Panc1 (cell line): ENCODE measurements at regions not wholly inside any gene's neighbourhood (a gene's known extent, or its start where the extent isn't known, plus 50 kb on each side); places are given as distances from the start of the nearest gene placed in this dataset.
"Not testable (repeated sequence)": the region's sequence is repeated elsewhere in the genome, so short reads cannot be mapped to it uniquely, and the experiment has no call there.

Experiments
- ATAC-seq: fragments of 200-7000 bp; cut with Tn5 transposase; 2 replicates; pipeline ENCODE4 v1.9.1; 2020; ENCODE audit warnings: mild to moderate bottlenecking, moderate library complexity
- BruUV-seq: library from RNA; stranded (reverse); fragments of 400-500 nt; replicated peaks from 2 replicates; lab custom pipeline; 2021; lab: Mats Ljungman, UMichigan
- CTCF ChIA-PET: fragments of 300-600 bp; sonication (Branson Sonifier 250); formaldehyde crosslinking; loops from one replicate; lab custom pipeline; 2022; ENCODE audit warnings: antibody characterized with exemption; lab: Charles Lee
- POLR2A ChIA-PET: fragments of 300-600 bp; sonication (Branson Sonifier 250); formaldehyde crosslinking; loops from one replicate; lab custom pipeline; 2022; ENCODE audit warnings: antibody characterized with exemption; lab: Charles Lee
- DNase-seq: peaks from one replicate; pipeline ENCODE4 v3.0.0-alpha.2; 2010; ENCODE audit warnings: low read depth, low spot score
- H3K27ac ChIP-seq: 2 replicates; pipeline ENCODE4 v1.5.1; 2011; ENCODE audit warnings: mild to moderate bottlenecking, low read length, inconsistent platforms
- H3K27me3 ChIP-seq: fragments of 200-500 bp; sonication (Bioruptor generic); 2 replicates; pipeline ENCODE4 v1.6.0; 2014; ENCODE audit warnings: low read length, inconsistent platforms; ENCODE audit not compliant: control insufficient read depth, insufficient read depth
- H3K36me3 ChIP-seq: fragments of 200-500 bp; sonication (Bioruptor generic); 2 replicates; pipeline ENCODE4 v1.5.1; 2014; ENCODE audit warnings: inconsistent platforms, mild to moderate bottlenecking, low read length, moderate library complexity; ENCODE audit not compliant: control insufficient read depth, insufficient read depth
- H3K4me1 ChIP-seq: 2 replicates; pipeline ENCODE4 v1.5.1; 2011; ENCODE audit warnings: inconsistent platforms, mild to moderate bottlenecking, low read length, moderate library complexity; ENCODE audit not compliant: control insufficient read depth, insufficient read depth
- H3K4me3 ChIP-seq, 2 experiments: 2 replicates each; pipeline ENCODE4 v1.5.1; 2011 to 2012; ENCODE audit warnings: low read depth in 2 of 2, low read length in 2 of 2, mild to moderate bottlenecking in 2 of 2, inconsistent platforms in 1 of 2, moderate library complexity in 1 of 2
- H3K9me3 ChIP-seq: fragments of 200-500 bp; sonication (Bioruptor generic); 2 replicates; pipeline ENCODE4 v1.5.1; 2014; ENCODE audit warnings: low read depth, mild to moderate bottlenecking, inconsistent platforms, low read length, moderate library complexity; ENCODE audit not compliant: control insufficient read depth, insufficient read depth
- CTCF ChIP-seq: fragments of 450-650 bp; IDR thresholded peaks from 2 replicates; pipeline ENCODE4 v1.5.1; 2017; ENCODE audit warnings: mild to moderate bottlenecking
- POLR2AphosphoS5 ChIP-seq: IDR thresholded peaks from 2 replicates; pipeline ENCODE4 v1.6.1; 2012; ENCODE audit warnings: mild to moderate bottlenecking, low read depth, low read length, moderate library complexity
- REST ChIP-seq, 2 experiments: IDR thresholded peaks; 2 replicates each; pipeline ENCODE4 v1.6.1; 2011 to 2012; ENCODE audit warnings: low read depth in 2 of 2, control low read depth in 1 of 2, low read length in 1 of 2, mild to moderate bottlenecking in 1 of 2, moderate library complexity in 1 of 2; ENCODE audit not compliant: insufficient read depth in 1 of 2
- SIN3A ChIP-seq: IDR thresholded peaks from 2 replicates; pipeline ENCODE4 v1.6.1; 2012; ENCODE audit warnings: low read depth, mild to moderate bottlenecking, low read length, moderate library complexity, borderline replicate concordance; ENCODE audit not compliant: insufficient read depth
- TCF7L2 ChIP-seq: IDR thresholded peaks from 2 replicates; pipeline ENCODE4 v1.6.1; 2011; ENCODE audit warnings: mild to moderate bottlenecking, low read depth, low read length, inconsistent platforms
- in situ Hi-C: cut with HindIII; loops from 2 replicates; pipeline ENCODE4 v1.10.0; 2016; ENCODE audit warnings: low sequenced_read_pairs, low pct_unique_long_range_greater_than_20kb
- intact Hi-C: fragments of 100-400 bp; cut with micrococcal nuclease; formaldehyde crosslinking; loops from one replicate; pipeline ENCODE4 v1.10.0; 2022; ENCODE audit not compliant: unreplicated experiment

GRCh38 chr3:193921465-193921864, 214.5 kb upstream of the HES1 start:
- no peak for TF ChIP-seq POLR2AphosphoS5
- no peak for TF ChIP-seq REST (IDR thresholded peaks at IDR 0.05; ENCODE audit: insufficient read depth in 1 of 2, low read depth in 2 of 2, low read length in 1 of 2)
- TF ChIP-seq SIN3A: no peak
- no peak for TF ChIP-seq CTCF
- TF ChIP-seq TCF7L2: no peak
- Histone ChIP-seq H3K36me3 (no peaks in the 10 kb centered on the region), H3K4me1 (no peaks in the 10 kb centered on the region), H3K27ac (no peak overlapping the region), H3K27me3 (no peaks in the 10 kb centered on the region), H3K4me3 (no peak overlapping the region), H3K9me3 (peaks cover 4% of the 10 kb centered on the region; the same call in 1 of the 2 replicates)
- DNase-seq: no peak
- ChIA-PET CTCF (no interaction called here), POLR2A (no interaction called here)
- BruUV-seq: no TSS peak
- in situ Hi-C loops: no loop called here
- no peak for ATAC-seq
- intact Hi-C loops: no loop called here

GRCh38 chr3:193922034-193922774, 213.7 kb upstream of the HES1 start:
- Histone ChIP-seq H3K4me3 (no peak overlapping the region), H3K4me1 (no peaks in the 10 kb centered on the region), H3K9me3 (peaks cover 4% of the 10 kb centered on the region; the same call in 1 of the 2 replicates), H3K27me3 (no peaks in the 10 kb centered on the region), H3K27ac (no peak overlapping the region), H3K36me3 (no peaks in the 10 kb centered on the region)
- in situ Hi-C loops: no loop called here
- no peak for DNase-seq
- no peak for TF ChIP-seq SIN3A
- no peak for TF ChIP-seq POLR2AphosphoS5
- no peak for TF ChIP-seq REST (IDR thresholded peaks at IDR 0.05; ENCODE audit: insufficient read depth in 1 of 2, low read depth in 2 of 2, low read length in 1 of 2)
- no peak for TF ChIP-seq TCF7L2
- no peak for TF ChIP-seq CTCF
- POLR2A ChIA-PET: no interaction called here
- intact Hi-C loops: no loop called here
- ATAC-seq: no peak
- no TSS peak for BruUV-seq
- CTCF ChIA-PET: no interaction called here

GRCh38 chr3:193923958-193924357, 212.0 kb upstream of the HES1 start:
- H3K36me3 ChIP-seq, CTCF ChIA-PET, POLR2A ChIA-PET, in situ Hi-C loops, H3K9me3 ChIP-seq, H3K27ac ChIP-seq, H3K27me3 ChIP-seq, BruUV-seq, ATAC-seq, H3K4me1 ChIP-seq, DNase-seq, H3K4me3 ChIP-seq, intact Hi-C loops: not testable (repeated sequence)
